Stomach smooth muscle (tissue), 2 donors: ENCODE measurements at regions not wholly inside any gene's neighbourhood (a gene's known extent, or its start where the extent isn't known, plus 50 kb on each side); places are given as distances from the start of the nearest gene placed in this dataset.
"Not testable (repeated sequence)": the region's sequence is repeated elsewhere in the genome, so short reads cannot be mapped to it uniquely, and the experiment has no call there.

Experiments
- H3K27ac ChIP-seq: one replicate; pipeline ENCODE4 v1.7.0; 2013; ENCODE audit warnings: mild to moderate bottlenecking, low read length, inconsistent platforms
- H3K27me3 ChIP-seq, 2 donors: one replicate each; pipeline ENCODE4 v1.7.0; 2013; ENCODE audit warnings: low read length in 2 of 2; ENCODE audit not compliant: insufficient read depth in 2 of 2, control insufficient read depth in 1 of 2
- H3K36me3 ChIP-seq, 2 donors: one replicate each; pipeline ENCODE4 v1.7.0; 2013; ENCODE audit warnings: low read length in 2 of 2; ENCODE audit not compliant: control insufficient read depth in 2 of 2, insufficient read depth in 2 of 2
- H3K4me1 ChIP-seq: one replicate; pipeline ENCODE4 v1.7.0; 2013; ENCODE audit warnings: low read length; ENCODE audit not compliant: control insufficient read depth, insufficient read depth
- H3K4me3 ChIP-seq, 2 donors: one replicate each; pipeline ENCODE4 v1.7.0; 2013; ENCODE audit warnings: low read length in 2 of 2
- H3K9ac ChIP-seq, 2 donors: one replicate each; pipeline ENCODE4 v1.7.0; 2013; ENCODE audit warnings: low read length in 2 of 2, mild to moderate bottlenecking in 1 of 2
- H3K9me3 ChIP-seq, 2 donors: one replicate each; pipeline ENCODE4 v1.7.0; 2013; ENCODE audit warnings: low read length in 2 of 2; ENCODE audit not compliant: control insufficient read depth in 2 of 2
- donor health status: healthy.
- donor health status: Pancreatic carcinoma.

- Histone ChIP-seq H3K9me3 (no peaks in the 10 kb centered on the region), H3K4me3 (no peak overlapping the region), H3K36me3 (no peaks in the 10 kb centered on the region), H3K9ac (no peak overlapping the region), H3K4me1 (no peaks in the 10 kb centered on the region), H3K27me3 (no peaks in the 10 kb centered on the region), H3K27ac (no peak overlapping the region)
Observed at GRCh38 chr10:105756386-105756785, 1115.3 kb downstream of the SORCS3 start.

DNA sequence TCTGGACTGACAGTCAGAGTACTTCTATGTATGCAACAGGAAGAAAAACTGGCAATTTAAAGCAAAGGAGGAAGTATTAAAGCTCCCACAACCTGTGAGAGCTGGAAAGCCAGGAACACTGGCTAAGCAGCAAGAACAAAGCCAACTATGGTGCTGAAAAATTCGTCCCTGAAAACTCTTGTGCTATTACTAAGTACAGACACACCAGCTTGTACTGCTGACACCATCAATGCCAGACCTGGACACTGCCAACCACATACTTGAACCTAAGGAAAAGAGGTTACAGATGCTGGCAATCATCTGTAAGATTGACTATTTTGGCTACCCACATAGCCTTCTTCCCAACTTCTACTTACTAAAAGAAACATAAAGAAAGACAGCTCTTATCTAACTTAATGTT lies 1110.6 kb downstream of the SORCS3 start:
- no peak overlapping the region for H3K27ac ChIP-seq
- H3K4me1 ChIP-seq, result no peaks in the 10 kb centered on the region
- H3K27me3 ChIP-seq, result no peaks in the 10 kb centered on the region
- H3K9ac ChIP-seq, result no peak overlapping the region
- no peaks in the 10 kb centered on the region for H3K9me3 ChIP-seq
- no peak overlapping the region for H3K4me3 ChIP-seq
- no peaks in the 10 kb centered on the region for H3K36me3 ChIP-seq

DNA sequence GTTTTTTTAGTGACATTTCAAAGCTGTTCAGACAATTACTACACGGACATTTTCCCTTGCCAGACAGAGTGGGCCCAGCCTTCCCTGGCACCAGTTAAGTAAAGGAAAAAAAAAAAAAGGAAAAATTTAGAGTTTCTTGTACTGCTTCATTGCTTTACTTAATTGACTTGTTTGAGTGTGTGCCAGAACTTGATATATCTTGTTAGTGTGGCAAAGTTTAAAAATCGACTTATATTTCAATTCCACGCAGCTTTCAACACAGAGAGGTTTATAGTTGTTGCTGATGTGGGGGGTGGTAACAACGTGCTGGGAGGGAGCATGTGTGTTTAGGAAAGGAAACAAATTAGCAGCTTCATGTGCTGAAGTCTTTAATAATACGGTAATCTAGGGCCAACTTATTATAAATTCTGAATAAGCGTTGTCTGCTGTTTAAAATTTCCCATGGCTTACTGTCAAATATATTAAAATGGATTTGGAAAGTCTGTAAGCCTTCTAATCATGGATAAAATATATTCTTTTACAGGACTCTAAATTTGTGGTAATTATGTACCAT lies 1104.6 kb downstream of the SORCS3 start:
- Histone ChIP-seq H3K27me3 (no peaks in the 10 kb centered on the region), H3K4me1 (no peaks in the 10 kb centered on the region), H3K9me3 (no peaks in the 10 kb centered on the region)

GRCh38 chr10:105743343-105744056 lies 1102.4 kb downstream of the SORCS3 start:
- Histone ChIP-seq H3K27ac (no peak overlapping the region), H3K36me3 (no peaks in the 10 kb centered on the region), H3K27me3 (no peaks in the 10 kb centered on the region), H3K9me3 (no peaks in the 10 kb centered on the region), H3K4me3 (no peak overlapping the region), H3K9ac (no peak overlapping the region), H3K4me1 (no peaks in the 10 kb centered on the region)

More for the DNA sequence above, 1104.6 kb downstream of the SORCS3 start:
- no peak overlapping the region for H3K4me3 ChIP-seq
- no peak overlapping the region for H3K27ac ChIP-seq
- no peaks in the 10 kb centered on the region for H3K36me3 ChIP-seq
- H3K9ac ChIP-seq, result no peak overlapping the region

DNA sequence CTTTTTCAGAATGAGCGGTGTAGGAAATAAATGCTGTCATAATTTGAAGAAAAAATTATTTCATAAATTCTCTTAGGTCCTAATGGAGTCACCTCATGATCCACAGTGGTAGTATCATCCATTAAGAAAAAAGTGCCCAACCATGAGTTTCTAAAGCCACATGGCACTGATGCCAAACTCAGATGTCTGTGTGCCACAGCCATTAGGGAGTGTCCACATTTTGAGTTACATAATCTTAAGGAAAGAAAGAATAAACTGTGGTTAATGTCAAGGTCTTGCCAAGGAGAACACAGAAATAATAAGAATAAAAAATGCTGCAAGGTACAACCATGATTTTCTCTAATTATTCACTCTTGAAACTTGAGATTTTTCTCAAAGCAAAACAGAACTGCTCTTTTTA lies 1101.8 kb downstream of the SORCS3 start:
- H3K27me3 ChIP-seq, result no peaks in the 10 kb centered on the region
- no peaks in the 10 kb centered on the region for H3K36me3 ChIP-seq
- no peaks in the 10 kb centered on the region for H3K9me3 ChIP-seq
- H3K4me3 ChIP-seq, result no peak overlapping the region
- H3K4me1 ChIP-seq, result no peaks in the 10 kb centered on the region
- no peak overlapping the region for H3K27ac ChIP-seq
- no peak overlapping the region for H3K9ac ChIP-seq

DNA sequence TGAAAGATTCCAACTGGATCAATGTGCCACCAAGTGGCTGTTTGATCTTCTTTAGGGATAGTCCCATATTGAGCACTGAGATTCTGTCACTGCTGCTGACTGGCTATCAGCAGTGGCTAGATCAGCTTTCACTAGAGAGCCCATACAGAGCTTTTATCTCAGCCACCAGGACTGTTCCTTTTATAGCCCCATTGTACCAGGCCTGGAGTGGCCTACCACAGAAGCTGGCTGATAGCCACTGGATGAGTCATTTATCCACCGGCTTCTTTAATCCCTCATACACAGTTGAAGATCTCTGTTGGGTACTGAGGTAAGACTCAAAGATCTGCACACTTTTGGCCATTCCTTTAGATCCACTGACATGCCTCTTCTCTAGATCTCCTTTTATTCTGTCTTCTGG lies 1101.1 kb downstream of the SORCS3 start:
- no peaks in the 10 kb centered on the region for H3K9me3 ChIP-seq
- no peak overlapping the region for H3K9ac ChIP-seq
- no peaks in the 10 kb centered on the region for H3K36me3 ChIP-seq
- H3K4me3 ChIP-seq, result no peak overlapping the region
- H3K27me3 ChIP-seq, result no peaks in the 10 kb centered on the region
- no peak overlapping the region for H3K27ac ChIP-seq
- H3K4me1 ChIP-seq, result no peaks in the 10 kb centered on the region

DNA sequence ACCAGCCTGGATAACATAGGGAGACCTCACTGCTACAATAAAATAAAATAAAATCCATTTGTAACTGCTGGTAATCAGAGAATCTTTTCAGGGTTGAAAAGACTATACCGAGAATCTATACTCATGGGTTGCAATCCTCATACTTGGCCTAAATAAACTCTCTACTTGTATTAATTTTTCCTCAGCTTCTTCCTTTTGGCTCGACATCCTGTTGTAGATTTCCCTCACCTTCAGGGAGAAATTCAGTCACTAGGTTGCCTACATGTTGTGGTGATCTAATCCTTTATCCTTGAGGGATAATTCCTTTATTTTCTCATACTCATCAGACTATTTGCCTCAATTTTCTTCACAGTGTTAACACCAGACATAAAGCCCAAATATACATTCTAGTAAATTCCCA lies 1093.4 kb downstream of the SORCS3 start:
- Histone ChIP-seq H3K9ac (no peak overlapping the region), H3K27ac (no peak overlapping the region)

DNA sequence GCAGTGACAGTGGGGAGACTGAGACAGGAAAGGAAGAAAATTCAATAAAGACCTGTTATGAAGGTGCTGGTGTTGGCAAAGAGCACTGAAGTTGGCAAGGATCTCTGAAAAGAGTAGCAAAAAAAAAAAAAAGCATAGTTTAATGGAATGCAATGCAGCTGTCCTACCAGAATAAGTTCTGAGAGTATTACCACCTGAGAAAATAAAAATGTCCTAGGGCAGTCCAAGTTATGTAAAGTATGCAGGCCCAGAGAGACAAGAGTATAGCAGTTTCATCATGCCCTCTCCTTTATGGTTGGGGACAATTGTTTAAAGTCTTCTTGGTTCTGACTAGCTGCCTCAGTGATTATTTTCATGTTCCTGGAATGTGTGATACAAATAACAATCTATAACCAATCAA lies 1092.8 kb downstream of the SORCS3 start:
- Histone ChIP-seq H3K4me3 (no peak overlapping the region), H3K4me1 (no peaks in the 10 kb centered on the region)

More for the DNA sequence above, 1093.4 kb downstream of the SORCS3 start:
- no peaks in the 10 kb centered on the region for H3K4me1 ChIP-seq
- H3K36me3 ChIP-seq, result no peaks in the 10 kb centered on the region
- no peaks in the 10 kb centered on the region for H3K9me3 ChIP-seq
- no peak overlapping the region for H3K4me3 ChIP-seq
- no peaks in the 10 kb centered on the region for H3K27me3 ChIP-seq

GRCh38 chr10:105729428-105729827 lies 1088.3 kb downstream of the SORCS3 start:
- Histone ChIP-seq H3K27ac (no peak overlapping the region), H3K9me3 (no peaks in the 10 kb centered on the region), H3K9ac (no peak overlapping the region)

More for the DNA sequence above, 1092.8 kb downstream of the SORCS3 start:
- Histone ChIP-seq H3K36me3 (no peaks in the 10 kb centered on the region), H3K27ac (no peak overlapping the region), H3K9me3 (no peaks in the 10 kb centered on the region), H3K27me3 (no peaks in the 10 kb centered on the region), H3K9ac (no peak overlapping the region)

DNA sequence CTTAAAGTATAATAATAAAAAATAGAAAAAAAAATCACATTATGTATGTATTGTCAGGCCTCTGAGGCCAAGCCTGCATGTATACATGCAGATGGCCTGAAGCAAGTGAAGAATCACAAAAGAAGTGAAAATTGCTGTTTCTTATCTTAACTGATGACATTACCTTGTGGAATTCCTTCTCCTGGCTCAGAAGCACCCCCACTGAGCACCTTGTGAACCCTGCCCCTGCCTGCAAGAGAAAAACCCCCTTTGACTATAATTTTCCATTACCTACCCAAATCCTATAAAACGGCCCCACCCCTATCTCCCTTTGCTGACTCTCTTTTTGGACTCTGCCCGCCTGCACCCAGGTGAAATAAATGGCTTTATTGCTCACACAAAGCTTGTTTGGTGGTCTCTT lies 1086.5 kb downstream of the SORCS3 start:
- H3K36me3 ChIP-seq, H3K4me3 ChIP-seq, H3K9ac ChIP-seq, H3K27ac ChIP-seq, H3K27me3 ChIP-seq, H3K9me3 ChIP-seq, H3K4me1 ChIP-seq: not testable (repeated sequence)

More at GRCh38 chr10:105729428-105729827, 1088.3 kb downstream of the SORCS3 start:
- H3K4me3 ChIP-seq, result no peak overlapping the region
- no peaks in the 10 kb centered on the region for H3K36me3 ChIP-seq
- H3K4me1 ChIP-seq, result no peaks in the 10 kb centered on the region
- no peaks in the 10 kb centered on the region for H3K27me3 ChIP-seq

DNA sequence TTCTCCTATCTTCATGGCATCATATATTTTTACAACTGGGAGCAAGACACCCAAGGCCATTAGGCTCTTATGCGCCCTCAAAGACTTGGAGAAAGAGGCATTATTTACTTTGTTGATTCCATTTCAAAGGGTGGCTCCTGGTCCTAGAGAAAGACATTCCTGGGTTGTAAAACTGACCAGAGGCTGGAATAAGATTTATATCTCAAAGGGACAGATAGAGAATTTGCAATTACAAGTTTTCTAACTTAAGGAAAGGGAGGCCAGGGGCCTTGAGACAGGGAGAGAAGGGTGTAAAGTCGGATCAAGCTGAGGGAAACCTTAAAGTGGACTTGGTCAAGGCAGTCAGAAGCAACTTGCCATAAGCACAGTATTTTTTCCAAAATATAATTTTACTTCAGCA lies 1086.0 kb downstream of the SORCS3 start:
- H3K27ac ChIP-seq, result no peak overlapping the region
- H3K9me3 ChIP-seq, result no peaks in the 10 kb centered on the region
- no peaks in the 10 kb centered on the region for H3K4me1 ChIP-seq
- no peaks in the 10 kb centered on the region for H3K27me3 ChIP-seq
- H3K36me3 ChIP-seq, result no peaks in the 10 kb centered on the region
- no peak overlapping the region for H3K9ac ChIP-seq
- H3K4me3 ChIP-seq, result no peak overlapping the region
